K562 (cell line): ENCODE measurements at regions not wholly inside any gene's neighbourhood (a gene's known extent, or its start where the extent isn't known, plus 50 kb on each side); places are given as distances from the start of the nearest gene placed in this dataset.

Experiments used
- ATAC-seq: fragments of 200-7000 bp; cut with Tn5 transposase; 3 replicates; pipeline ENCODE4 v1.9.1; 2020; ENCODE audit warnings: moderate library complexity
- BruUV-seq: library from RNA; stranded (reverse); fragments of 400-500 nt; replicated peaks from 2 replicates; lab custom pipeline; 2021; lab: Mats Ljungman, UMichigan
- CTCF ChIA-PET: fragments of 300-600 bp; formaldehyde crosslinking; extraction: SDS; loops from one replicate; lab custom pipeline; 2021; ENCODE audit warnings: low intra/inter-chr PET ratio; lab: Yijun Ruan, JAX
- POLR2A ChIA-PET: fragments of 300-600, 350-650 bp; sonication (Branson Sonifier 250); formaldehyde crosslinking; extraction: SDS; loops from one replicate; lab custom pipeline; 2021; ENCODE audit warnings: antibody characterized with exemption, inconsistent platforms; lab: Yijun Ruan, JAX
- DNase-seq, 4 experiments: peaks; one replicate each; pipeline versions ENCODE4 v3.0.0 to v3.0.0-alpha.2; 2011 to 2018; ENCODE audit warnings: low spot score in 3 of 4, mixed read lengths in 3 of 4; ENCODE audit errors: extremely low read depth in 1 of 4
- FAIRE-seq: peaks from 2 replicates; lab custom pipeline; 2011; peaks lifted over from hg19 to GRCh38; lab: Jason Lieb, UNC
- H2AFZ ChIP-seq: 2 replicates; pipeline ENCODE4 v1.6.0; 2011; ENCODE audit warnings: low read depth, low read length, control low read depth, inconsistent platforms
- H3K27ac ChIP-seq: fragments of 200-600 bp; 3 replicates; pipeline ENCODE4 v1.8.0; 2011; ENCODE audit warnings: low read depth, mild to moderate bottlenecking, control low read depth, inconsistent platforms, low read length, moderate library complexity, mixed read lengths; ENCODE audit errors: extremely low read depth
- H3K27me3 ChIP-seq, 2 experiments: fragments of 300-600 bp in 1 of 2; 2 replicates in 1 of 2; 3 replicates in 1 of 2; pipeline versions ENCODE4 v1.6.0 to v1.8.0; 2011; ENCODE audit warnings: inconsistent platforms in 2 of 2, low read length in 2 of 2, mild to moderate bottlenecking in 1 of 2, mixed read lengths in 1 of 2, moderate library complexity in 1 of 2; ENCODE audit not compliant: control insufficient read depth in 2 of 2, insufficient read depth in 2 of 2
- H3K36me3 ChIP-seq: fragments of 300-600 bp; 3 replicates; pipeline ENCODE4 v1.8.0; 2011; ENCODE audit warnings: mild to moderate bottlenecking, low read length, inconsistent platforms; ENCODE audit not compliant: control insufficient read depth, insufficient read depth
- H3K4me1 ChIP-seq, 2 experiments: fragments of 200-600 bp in 1 of 2; replicated peaks in 1 of 2; 2 replicates in 1 of 2; 3 replicates in 1 of 2; pipeline versions ENCODE4 v1.5.1 to v1.8.0; 2011; ENCODE audit warnings: inconsistent platforms in 2 of 2, low read length in 2 of 2, mild to moderate bottlenecking in 1 of 2, mixed read lengths in 1 of 2, moderate library complexity in 1 of 2; ENCODE audit not compliant: control insufficient read depth in 2 of 2, insufficient read depth in 2 of 2
- H3K4me2 ChIP-seq: 2 replicates; pipeline ENCODE4 v1.6.1; 2011; ENCODE audit warnings: low read length, control low read depth, inconsistent platforms, mixed read lengths; ENCODE audit not compliant: insufficient read depth
- H3K4me3 ChIP-seq: fragments of 200-600 bp; sonication (generic), shearing (Covaris generic); 2 replicates; pipeline ENCODE4 v1.5.1; 2016; ENCODE audit warnings: control low read depth, inconsistent platforms
- H3K79me2 ChIP-seq: fragments of 200-600 bp; 3 replicates; pipeline ENCODE4 v1.8.0; 2011; ENCODE audit warnings: low read length, inconsistent platforms; ENCODE audit not compliant: control insufficient read depth, insufficient read depth
- H3K9ac ChIP-seq, 2 experiments: 2 replicates each; pipeline versions ENCODE4 v1.6.0 to v1.6.1; 2011; ENCODE audit warnings: low read depth in 2 of 2, low read length in 2 of 2, control low read depth in 1 of 2, inconsistent platforms in 1 of 2, mild to moderate bottlenecking in 1 of 2, mixed read lengths in 1 of 2; ENCODE audit not compliant: insufficient read depth in 1 of 2
- H3K9me1 ChIP-seq: one replicate; pipeline ENCODE4 v1.6.0; 2011; ENCODE audit warnings: inconsistent platforms, mild to moderate bottlenecking, low read length, moderate library complexity; ENCODE audit not compliant: control insufficient read depth, insufficient read depth
- H3K9me3 ChIP-seq: replicated peaks from 2 replicates; pipeline ENCODE4 v1.5.1; 2011; ENCODE audit warnings: low read depth, low read length, inconsistent platforms; ENCODE audit not compliant: control insufficient read depth, insufficient read depth
- H4K20me1 ChIP-seq: replicated peaks from 2 replicates; pipeline ENCODE4 v1.6.1; 2011; ENCODE audit warnings: low read length, inconsistent platforms, mixed read lengths; ENCODE audit not compliant: control insufficient read depth, insufficient read depth
- ATF1 ChIP-seq, 2 experiments: fragments of 450-650 bp in 1 of 2; IDR thresholded peaks; 2 replicates each; pipeline ENCODE4 v1.6.1; 2016; ENCODE audit warnings: missing compliant biosample characterization in 1 of 2, missing genetic modification characterization in 1 of 2
- CEBPG ChIP-seq, 3 experiments: fragments of 200-800 bp in 1 of 3; sonication (Bioruptor generic) in 1 of 3; sonication (generic) in 1 of 3; formaldehyde crosslinking in 1 of 3; IDR thresholded peaks in 2 of 3; conservative IDR thresholded peaks in 1 of 3; 2 replicates each; pipeline versions ENCODE4 v1.6.1 to v1.8.0; 2016 to 2022; ENCODE audit warnings: missing compliant biosample characterization in 2 of 3, missing genetic modification characterization in 2 of 3, mild to moderate bottlenecking in 1 of 3, missing genetic modification reagents in 1 of 3
- CTBP1 ChIP-seq: fragments of 450-650 bp; IDR thresholded peaks from 2 replicates; pipeline ENCODE4 v1.6.1; 2016; ENCODE audit warnings: borderline replicate concordance
- GTF2A2 ChIP-seq: IDR thresholded peaks from 2 replicates; pipeline ENCODE4 v1.6.1; 2016; ENCODE audit warnings: mild to moderate bottlenecking, missing genetic modification characterization, missing compliant biosample characterization
- PHB2 ChIP-seq: fragments of 450-650 bp; IDR thresholded peaks from 2 replicates; pipeline ENCODE4 v1.6.1; 2017; ENCODE audit warnings: low read depth
- SMARCA5 ChIP-seq: fragments of 450-650 bp; IDR thresholded peaks from 2 replicates; pipeline ENCODE4 v1.6.1; 2016
- TAF15 ChIP-seq: fragments of 200-400 bp; formaldehyde crosslinking; IDR thresholded peaks from 2 replicates; pipeline ENCODE4 v1.6.1; 2017; ENCODE audit warnings: mild to moderate bottlenecking, low read depth, low read length, moderate library complexity
- ZBTB43 ChIP-seq: sonication (generic); formaldehyde crosslinking; IDR thresholded peaks from 2 replicates; pipeline ENCODE4 v1.8.0; 2023; ENCODE audit warnings: mild to moderate bottlenecking, missing genetic modification reagents
- ZFP91 ChIP-seq: sonication (generic); formaldehyde crosslinking; IDR thresholded peaks from 2 replicates; pipeline ENCODE4 v1.8.0; 2022; ENCODE audit warnings: mild to moderate bottlenecking, missing genetic modification reagents
- WGBS: fragments of 100-300 bp; shearing (Covaris generic); methylation state at CpG from one replicate; pipeline ENCODE4 v1.1.6; 2016; ENCODE audit warnings: low coverage, mixed read lengths; ENCODE audit not compliant: insufficient coverage; ENCODE audit errors: missing lambda C conversion rate; 5-methylcytosine and 5-hydroxymethylcytosine counted together
- in situ Hi-C: fragments of 300-500 bp; cut with MboI; formaldehyde crosslinking; loops from 4 replicates; pipeline ENCODE4 v1.15.0; 2018; ENCODE audit warnings: inconsistent platforms, mixed read lengths
- intact Hi-C: fragments of 100-400 bp; cut with micrococcal nuclease; formaldehyde crosslinking; loops from 2 replicates; pipeline ENCODE4 v1.14.2; 2022
- TF ChIP-seq, protein P1 (sequence below): fragments of 250-450 bp; sonication (Bioruptor Pico); IDR thresholded peaks from 2 replicates; pipeline ENCODE4 v1.5.0; 2021; ENCODE audit warnings: mild to moderate bottlenecking, moderate library complexity
- TF ChIP-seq, protein P2 (sequence below): fragments of 450-650 bp; IDR thresholded peaks from 2 replicates; pipeline ENCODE4 v1.6.1; 2014; ENCODE audit warnings: low read depth, mild to moderate bottlenecking, moderate library complexity, borderline replicate concordance

- TF ChIP-seq ATF1 (CRISPR knock-in tag; IDR thresholded peaks at IDR 0.05) (no peak), ATF1 (tag; IDR thresholded peaks at IDR 0.05) (no peak), TAF15 (no peak)
- TF ChIP-seq, protein P1, sequence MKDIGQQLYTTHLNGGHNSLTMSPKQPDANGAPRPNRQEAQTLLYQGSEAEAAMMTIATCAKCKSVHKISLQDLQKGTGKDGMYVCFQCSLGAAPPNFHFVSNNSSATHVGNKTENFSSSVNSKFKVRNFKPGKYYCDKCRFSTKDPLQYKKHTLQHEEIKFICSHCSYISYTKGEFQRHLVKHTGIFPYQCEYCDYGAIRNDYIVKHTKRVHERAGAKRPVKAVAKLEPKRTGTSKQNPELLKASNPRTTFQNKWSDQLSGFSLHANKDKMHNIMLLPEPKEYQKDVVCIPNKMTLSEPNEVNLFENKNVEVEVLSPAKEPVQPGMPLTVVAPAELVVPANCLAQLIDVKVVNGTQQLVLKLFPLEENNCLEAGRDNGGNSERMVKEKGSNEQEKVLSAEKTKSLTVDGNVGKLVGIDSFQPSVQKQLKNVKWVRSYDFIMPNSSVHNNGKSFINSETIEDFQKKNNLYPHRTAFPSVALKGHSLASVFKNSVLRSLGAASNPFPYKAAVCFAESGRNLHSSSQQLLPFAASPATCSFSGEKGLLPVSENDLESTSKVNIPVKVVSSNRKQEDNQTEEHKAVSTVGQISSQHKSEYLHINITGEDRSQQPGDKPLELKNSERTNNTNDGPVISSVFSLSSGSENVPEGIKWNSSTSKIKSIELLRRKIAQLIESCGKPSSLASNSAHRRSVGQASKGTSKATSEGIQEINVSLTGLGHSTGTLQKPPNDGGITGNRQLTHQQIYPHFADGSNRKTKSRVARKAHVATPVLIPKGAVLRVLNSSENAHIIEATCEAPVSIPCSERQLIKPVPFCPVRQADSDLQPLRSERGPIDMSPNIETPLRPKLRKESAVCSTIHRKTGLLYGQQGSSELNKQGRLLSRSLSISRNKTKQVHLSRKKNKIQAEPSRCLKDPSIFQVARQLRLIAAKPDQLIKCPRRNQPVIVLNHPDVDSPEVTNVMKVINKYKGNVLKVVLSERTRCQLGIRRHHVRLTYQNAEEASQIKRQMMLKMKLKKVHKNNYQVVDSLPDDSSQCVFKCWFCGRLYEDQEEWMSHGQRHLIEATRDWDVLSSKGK (CRISPR knock-in tag), result no peak
Measured at GRCh38 chr9:118533850-118534249, 829.6 kb downstream of the TLR4 start (continued).

DNA sequence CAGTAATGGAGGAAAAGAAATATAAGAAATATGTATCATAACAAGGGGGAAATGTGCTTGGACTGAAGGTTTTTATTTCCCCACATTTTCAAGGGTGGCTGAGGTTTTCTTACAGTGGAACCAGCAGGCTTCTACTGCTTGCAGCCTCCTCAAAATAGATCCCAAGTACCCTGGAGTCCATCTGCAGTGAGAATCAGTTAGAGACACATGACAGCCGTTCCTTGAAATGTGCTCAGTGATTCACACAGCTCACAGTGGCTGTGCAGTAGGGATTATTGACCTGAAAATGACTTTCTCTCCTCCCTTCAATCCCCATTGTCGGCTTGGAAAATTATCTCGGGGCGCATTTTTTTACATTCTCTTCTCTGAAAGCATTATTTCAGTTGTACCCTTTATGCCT lies 832.0 kb downstream of the TLR4 start:
- FAIRE-seq (no peak), DNase-seq (no peak), ATAC-seq (no peak)
- Histone ChIP-seq H3K27me3 (no peaks in the 10 kb centered on the region), H3K9me1 (no peaks in the 10 kb centered on the region), H3K27ac (no peak overlapping the region), H3K79me2 (no peaks in the 10 kb centered on the region), H3K4me3 (no peak overlapping the region), H2AFZ (no peak overlapping the region), H3K9me3 (no peaks in the 10 kb centered on the region), H3K4me2 (no peak overlapping the region), H4K20me1 (no peaks in the 10 kb centered on the region), H3K36me3 (no peaks in the 10 kb centered on the region), H3K9ac (no peak overlapping the region), H3K4me1 (no peaks in the 10 kb centered on the region)
- intact Hi-C loops (no loop called here), in situ Hi-C loops (no loop called here)
- CTCF ChIA-PET, result no interaction called here
- 0% methylated on average over 4 of the region's 4 CpGs for WGBS
- POLR2A ChIA-PET, result no interaction called here
- no peak for TF ChIP-seq SMARCA5
- TF ChIP-seq, protein P2, sequence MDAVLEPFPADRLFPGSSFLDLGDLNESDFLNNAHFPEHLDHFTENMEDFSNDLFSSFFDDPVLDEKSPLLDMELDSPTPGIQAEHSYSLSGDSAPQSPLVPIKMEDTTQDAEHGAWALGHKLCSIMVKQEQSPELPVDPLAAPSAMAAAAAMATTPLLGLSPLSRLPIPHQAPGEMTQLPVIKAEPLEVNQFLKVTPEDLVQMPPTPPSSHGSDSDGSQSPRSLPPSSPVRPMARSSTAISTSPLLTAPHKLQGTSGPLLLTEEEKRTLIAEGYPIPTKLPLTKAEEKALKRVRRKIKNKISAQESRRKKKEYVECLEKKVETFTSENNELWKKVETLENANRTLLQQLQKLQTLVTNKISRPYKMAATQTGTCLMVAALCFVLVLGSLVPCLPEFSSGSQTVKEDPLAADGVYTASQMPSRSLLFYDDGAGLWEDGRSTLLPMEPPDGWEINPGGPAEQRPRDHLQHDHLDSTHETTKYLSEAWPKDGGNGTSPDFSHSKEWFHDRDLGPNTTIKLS, result no peak
- TF ChIP-seq GTF2A2 (tag), result no peak
- no peak for TF ChIP-seq PHB2
- TF ChIP-seq CTBP1, result no peak
- no peak for TF ChIP-seq CEBPG (CRISPR knock-in tag; IDR thresholded peaks at IDR 0.05)
- no peak for TF ChIP-seq CEBPG (tag; conservative IDR thresholded peaks at IDR 0.05 in 1 of 2, IDR thresholded peaks at IDR 0.05 in 1 of 2)
- no peak for TF ChIP-seq ZFP91
- no peak for TF ChIP-seq ZBTB43 (CRISPR knock-in tag)
- BruUV-seq, result no TSS peak
